Spleen (tissue), 7 donors: ENCODE measurements at regions not wholly inside any gene's neighbourhood (a gene's known extent, or its start where the extent isn't known, plus 50 kb on each side); places are given as distances from the start of the nearest gene placed in this dataset.

Experiments
- CTCF ChIP-seq, 11 experiments: fragments of 200-600 bp in 7 of 11; fragments of 450-650 bp in 4 of 11; sonication (generic) in 4 of 11; IDR thresholded peaks in 8 of 11; conservative IDR thresholded peaks in 3 of 11; 1 replicate in 7 of 11; 2 replicates in 4 of 11; pipeline versions ENCODE4 v1.4.0 to v1.8.0; 2016 to 2021; ENCODE audit warnings: antibody characterized with exemption in 11 of 11, inconsistent platforms in 4 of 11, mild to moderate bottlenecking in 1 of 11
- POLR2AphosphoS5 ChIP-seq, 3 donors: sonication (generic); formaldehyde crosslinking; IDR thresholded peaks; one replicate each; pipeline ENCODE4 v1.5.1; 2017; ENCODE audit warnings: antibody characterized with exemption in 3 of 3
- donor health status: DM: no; HTN: no; CAD: no; lungs with moderate emphysema.
- donor health status: DM: no; HTN: no; CAD: no.
- donor health status: DM: no; HTN: no; CAD: no.

GRCh38 chr20:11112832-11113231 is 439.0 kb upstream of the JAG1 start:
- TF ChIP-seq POLR2AphosphoS5 (IDR thresholded peaks at IDR 0.05), result no peak
- TF ChIP-seq CTCF (IDR thresholded peaks at IDR 0.05 in 8 of 11, conservative IDR thresholded peaks at IDR 0.05 in 3 of 11), result no peak
